Medulla oblongata (tissue), 1 donor: ENCODE measurements at regions not wholly inside any gene's neighbourhood (a gene's known extent, or its start where the extent isn't known, plus 50 kb on each side); places are given as distances from the start of the nearest gene placed in this dataset.
A peak's percentile ranks its signal among the peaks of the same experiment; 100 is the strongest.

Source experiments
- DNase-seq: peaks from one replicate; pipeline ENCODE4 v3.0.0-alpha.2; 2015; ENCODE audit errors: extremely low spot score

DNA sequence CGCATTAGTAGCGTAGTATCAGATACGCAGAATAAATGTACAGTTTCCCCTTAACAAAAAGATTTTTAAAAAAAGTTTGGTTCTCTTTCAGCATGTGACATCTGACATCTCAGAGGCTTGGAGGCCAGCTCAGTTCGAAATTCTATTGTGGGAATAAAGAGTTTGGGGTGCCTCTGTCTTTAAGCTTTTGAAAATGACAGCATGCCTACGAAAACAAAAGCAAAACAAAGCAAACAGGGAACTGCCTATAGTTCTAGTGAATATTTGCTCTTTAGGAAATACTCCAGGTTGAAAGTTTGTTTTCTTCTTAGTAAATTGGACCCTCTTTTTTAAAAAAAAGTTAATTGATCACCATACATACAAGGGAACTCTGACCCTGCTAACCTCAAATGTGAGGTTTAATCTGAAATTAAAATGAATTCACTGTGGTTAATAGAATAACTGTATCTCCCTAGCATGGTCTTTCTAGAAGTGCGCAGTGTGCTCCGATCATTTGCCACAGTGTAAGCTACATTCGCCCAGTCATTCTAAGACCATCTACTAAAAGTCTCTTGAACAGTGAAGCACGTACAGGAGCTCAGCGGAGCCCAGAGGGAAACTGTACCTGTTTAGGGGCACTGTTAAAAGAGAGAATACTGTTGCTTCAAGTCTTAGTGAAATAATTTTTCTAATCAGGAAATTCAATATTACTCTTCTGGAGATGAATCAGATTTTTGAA lies 347.0 kb upstream of the CDH2 start:
- no peak for DNase-seq

DNA sequence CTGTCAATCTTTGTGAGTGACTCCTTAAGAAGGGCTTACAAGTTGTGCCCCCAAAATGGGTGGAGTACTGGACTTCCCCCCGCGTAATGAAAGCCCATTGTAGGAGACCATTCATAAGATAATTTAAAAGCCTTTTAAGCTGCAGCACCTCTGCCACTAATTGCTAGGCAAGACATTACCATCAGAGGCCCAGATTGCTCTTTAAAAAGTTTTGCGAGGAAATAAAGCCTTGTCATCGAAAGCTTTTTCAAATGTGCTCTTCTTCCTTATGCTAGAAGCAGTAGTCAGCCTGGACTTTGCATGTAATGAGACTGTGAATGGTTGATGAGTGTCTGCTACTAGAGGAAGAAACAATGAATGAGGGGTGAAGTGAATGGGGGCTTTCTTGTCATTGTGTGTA lies 345.3 kb upstream of the CDH2 start:
- DNase-seq, result peak; percentile 6

DNA sequence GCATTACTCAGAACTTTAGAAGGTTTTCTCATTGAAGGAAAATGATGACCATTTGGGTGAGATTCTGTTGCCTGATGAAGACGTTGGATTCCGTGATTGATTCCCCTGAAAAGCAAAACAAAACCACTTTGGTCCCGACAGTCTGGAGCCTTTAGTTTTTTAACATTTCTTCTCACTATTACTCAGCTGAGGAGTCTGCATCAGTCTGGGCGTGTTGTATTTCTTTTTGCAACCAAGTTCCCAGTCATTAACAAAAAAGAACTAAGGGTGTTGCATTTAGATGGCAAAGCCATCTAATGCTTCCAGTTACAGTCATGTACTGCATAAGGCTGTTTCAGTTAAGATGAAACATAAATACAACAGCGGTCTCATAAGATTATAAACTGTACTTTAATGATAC lies 343.1 kb upstream of the CDH2 start:
- DNase-seq, result no peak

DNA sequence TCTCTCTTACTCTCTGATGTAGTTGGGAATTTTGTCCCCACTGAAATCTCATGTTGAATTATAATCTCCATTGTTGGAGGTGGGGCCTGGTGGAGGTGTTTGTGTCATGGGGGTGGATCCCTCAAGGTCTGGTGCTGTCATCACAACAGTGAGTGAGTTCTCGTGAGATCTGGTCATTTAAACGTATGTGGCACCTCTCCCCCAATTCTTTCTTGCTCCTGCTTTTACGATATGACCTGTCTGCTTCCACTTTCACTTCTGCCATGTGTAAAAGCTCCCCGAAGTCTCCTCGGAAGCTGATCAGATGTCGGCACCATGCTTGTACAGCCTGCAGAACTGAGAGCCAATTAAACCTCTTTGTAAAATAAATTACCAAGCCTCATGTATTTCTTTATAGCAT lies 337.8 kb upstream of the CDH2 start:
- no peak for DNase-seq

DNA sequence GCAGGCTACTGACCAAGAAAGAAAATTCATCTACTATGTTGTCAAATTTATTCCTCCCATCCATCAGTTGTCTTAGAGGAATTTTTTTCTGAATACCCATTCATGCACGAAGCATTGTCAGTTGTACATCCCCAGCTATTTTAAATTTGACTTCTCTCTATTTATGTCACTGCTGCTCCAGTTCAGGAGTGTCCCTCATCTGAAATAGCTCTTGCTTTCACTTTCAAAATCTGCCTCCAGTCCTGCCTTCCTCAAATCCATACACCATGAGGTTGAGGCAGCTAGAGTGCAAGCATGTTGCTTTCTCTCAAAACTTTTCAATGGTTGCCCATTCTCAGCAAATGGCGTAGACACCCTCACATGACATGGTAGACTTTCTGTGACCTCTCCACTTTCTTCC lies 335.4 kb upstream of the CDH2 start:
- peak; percentile 9 for DNase-seq

DNA sequence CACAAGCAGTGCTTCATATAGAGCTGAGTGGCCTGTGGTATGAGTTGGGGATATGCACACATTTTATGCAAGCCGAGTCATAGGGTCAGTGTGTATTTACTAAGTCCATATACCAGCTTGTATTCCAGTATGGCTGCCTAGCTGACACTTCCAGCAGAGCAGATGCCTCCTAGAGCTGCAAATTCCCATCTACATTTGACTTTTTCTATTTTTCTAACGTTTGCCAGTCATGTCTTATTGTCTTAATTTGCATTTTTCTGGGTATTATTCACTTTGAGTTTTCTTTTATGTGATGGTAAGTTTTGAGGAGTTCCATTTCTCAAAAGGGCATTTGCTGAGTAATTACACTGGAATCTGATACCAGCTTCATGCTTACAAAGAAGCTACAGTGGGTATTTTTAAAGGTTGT lies 334.5 kb upstream of the CDH2 start:
- DNase-seq, result no peak

DNA sequence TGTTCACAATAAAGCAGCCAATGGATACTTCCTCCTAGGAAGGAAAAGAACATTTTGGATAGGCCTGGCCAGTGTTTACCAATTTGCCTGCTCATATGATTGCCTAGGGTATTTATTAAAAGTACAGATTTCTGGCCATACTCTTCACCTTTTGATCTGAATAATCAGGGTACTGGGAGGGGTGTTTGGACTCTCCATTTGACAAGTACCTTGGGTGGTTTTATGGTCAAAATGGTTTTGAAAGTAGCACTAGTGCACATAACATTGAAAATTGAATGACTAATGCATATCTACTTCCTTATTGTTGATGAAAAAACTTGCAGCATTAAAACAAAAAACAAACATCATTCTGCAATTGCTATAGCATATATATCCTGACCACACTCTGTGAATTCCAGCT lies 333.3 kb upstream of the CDH2 start:
- DNase-seq, result no peak

DNA sequence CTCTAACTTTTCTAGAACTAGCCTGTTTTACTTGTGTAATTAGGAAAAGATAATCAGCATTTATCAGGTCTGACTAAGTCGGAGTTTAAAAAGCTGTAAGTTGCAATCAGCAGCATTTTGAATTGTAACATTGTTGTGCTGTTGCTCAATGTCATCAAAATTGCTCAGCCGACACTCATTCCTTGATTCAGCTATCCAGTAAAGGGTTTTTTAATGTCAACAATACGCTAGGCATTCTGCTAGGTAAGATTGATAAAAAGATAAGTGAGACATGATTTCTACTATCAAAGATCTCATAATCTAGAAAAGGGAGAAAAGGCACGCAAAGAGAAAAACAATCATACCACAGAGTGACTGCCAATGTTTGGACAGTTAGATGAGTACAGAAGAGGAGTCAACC lies 327.1 kb upstream of the CDH2 start:
- DNase-seq, result no peak

DNA sequence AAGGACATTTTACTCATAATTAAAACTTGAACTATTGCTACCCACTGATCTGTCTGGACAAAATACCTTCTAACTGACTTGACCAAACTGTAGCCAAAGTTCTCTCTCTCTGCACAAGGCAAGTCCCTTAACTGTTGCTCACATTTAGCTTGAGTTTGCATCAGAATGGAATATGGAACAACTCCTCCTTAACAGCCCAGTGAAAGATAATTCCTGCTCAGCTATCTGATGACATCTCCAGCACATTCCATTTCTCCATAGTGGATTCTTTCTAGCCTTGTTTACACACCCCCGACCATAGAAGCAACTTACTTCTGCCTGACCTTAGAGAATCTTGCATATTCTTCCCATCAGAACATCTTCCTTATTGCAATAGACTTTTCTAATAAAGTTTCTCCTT lies 317.2 kb upstream of the CDH2 start:
- no peak for DNase-seq

DNA sequence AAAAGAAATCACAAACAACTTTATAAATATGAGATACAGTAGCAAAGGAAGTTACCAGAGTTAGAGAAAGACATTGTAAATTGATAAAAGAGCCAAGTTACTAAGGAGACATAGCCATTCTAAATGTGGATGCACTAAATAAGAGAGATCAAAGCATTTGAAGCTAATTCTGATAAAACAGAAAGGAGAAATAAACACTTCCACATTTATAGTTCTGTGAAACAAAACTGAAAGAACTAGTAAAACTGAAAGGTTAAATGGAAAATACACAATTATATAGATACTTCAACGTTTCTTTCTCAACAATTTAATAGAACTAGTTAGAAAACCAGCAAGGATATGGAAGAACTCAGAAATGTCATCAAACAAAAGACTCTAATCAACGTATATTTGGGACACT lies 309.0 kb upstream of the CDH2 start:
- no peak for DNase-seq

DNA sequence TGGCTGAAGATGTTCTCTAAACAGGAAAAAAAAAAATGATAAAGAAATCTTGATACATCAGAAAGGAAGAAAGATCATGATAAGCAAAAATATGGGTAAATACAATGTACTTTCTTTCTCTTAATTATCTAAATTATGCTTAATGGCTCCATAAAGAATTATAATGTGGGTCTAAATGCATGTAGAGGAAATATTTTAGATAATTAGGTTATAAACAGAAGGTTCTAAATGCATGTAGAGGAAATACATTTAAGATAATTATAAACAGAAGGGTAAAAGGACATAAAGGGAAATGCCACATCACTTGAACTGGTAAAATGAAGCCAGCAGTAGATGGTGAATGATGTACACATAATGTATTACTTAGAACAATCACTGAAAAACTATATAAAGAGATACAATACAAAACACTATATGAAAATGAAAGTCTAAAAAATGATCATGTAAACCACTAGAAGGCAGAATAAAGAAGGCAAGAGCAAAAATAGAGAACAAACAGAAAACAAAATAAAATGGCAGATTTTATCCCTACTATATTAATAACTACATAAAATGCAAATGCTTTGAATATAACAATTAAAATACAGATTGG lies 308.4 kb upstream of the CDH2 start:
- no peak for DNase-seq

DNA sequence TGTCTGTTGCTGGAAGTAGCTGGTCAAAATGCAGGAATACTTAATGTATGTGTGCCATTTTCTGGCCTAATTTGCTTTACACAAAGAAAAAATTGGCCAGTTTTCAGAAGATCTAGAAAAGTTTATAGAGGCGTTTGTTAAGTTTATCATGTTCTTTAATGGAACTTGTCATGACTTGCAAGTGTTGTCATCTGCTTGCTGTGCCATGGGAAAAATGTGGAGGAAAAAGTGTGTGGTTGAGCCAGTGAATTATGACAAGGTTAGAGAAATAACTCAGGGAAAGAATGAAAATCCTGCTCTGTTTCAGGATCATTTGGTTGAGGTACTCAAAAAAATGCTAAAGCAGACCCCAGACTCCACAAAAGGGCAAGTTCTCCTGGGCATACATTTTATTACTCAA lies 301.6 kb upstream of the CDH2 start:
- no peak for DNase-seq

DNA sequence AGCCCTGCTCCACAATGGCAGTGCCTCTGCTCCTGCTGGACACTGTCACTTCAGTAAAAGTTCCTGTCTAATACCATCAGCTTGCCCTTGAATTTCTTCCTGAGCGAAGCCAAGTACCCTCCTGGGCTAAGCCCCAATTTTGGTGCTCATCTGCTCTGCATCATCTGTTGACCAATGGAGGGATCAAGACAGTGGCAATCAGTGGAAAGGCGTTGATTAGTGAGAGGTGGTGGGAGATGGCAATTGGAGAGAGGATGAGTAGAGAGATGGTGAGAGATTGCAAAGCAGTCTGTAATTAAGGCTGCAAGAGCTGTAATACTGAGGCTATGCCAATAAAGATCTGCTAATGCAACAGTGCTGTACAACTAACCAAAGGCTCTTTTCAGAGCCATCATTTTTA lies 299.4 kb upstream of the CDH2 start:
- DNase-seq, result no peak

DNA sequence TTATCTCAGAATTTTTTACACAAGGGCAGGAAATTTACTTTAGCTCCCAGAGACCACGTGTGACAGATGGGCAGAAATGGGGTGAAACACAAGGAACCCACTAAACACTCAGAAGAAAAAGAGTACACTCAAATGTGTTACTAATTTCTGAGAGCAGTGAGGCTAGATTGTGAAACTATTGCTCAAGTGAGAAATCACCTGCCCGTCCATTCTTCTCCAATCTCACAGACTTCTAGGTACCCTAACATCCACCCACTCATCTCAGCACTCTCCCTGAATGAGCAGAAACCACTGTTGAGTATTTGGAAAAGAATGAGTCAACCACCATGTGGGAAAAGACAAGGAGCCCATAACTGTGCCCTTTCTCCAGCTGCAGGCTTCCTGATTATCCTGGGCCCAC lies 293.0 kb upstream of the CDH2 start:
- DNase-seq, result no peak

DNA sequence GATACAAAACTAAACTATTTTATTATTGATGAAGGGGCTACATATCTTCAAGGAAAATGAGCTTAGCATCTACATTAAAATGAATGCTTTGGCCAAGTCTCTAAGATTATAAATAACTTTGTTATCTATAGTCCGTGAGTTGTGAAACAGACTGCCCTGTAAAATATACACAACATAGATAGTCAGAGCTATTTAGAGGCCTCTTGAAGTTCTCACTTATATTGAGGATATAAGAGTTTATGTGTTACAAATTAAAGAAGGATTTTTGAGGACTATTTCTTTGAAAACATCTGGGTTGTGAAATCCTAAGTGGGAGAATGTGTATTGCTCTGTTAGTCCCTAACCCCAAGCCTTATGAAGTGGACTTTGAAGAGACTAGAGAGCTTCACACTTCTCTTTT lies 292.0 kb upstream of the CDH2 start:
- DNase-seq, result no peak

DNA sequence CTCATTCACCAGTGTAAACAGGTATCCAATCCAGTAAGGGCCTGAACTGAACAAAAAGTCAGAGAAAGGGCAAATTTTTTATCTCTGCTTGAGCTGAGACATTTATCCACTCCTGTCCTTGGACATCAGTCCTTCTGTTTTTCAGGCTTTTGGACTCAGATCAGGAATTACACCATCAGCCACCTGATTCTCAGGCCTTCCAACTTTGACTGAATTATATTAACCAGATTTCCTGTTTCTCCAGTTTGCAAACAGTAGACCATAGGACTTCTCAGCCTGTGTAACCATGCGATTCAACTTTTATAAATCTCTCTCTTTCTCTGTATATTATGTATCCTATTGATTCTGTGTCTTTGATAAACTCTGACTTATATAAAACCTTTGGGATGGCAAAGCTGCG lies 289.3 kb upstream of the CDH2 start:
- no peak for DNase-seq

DNA sequence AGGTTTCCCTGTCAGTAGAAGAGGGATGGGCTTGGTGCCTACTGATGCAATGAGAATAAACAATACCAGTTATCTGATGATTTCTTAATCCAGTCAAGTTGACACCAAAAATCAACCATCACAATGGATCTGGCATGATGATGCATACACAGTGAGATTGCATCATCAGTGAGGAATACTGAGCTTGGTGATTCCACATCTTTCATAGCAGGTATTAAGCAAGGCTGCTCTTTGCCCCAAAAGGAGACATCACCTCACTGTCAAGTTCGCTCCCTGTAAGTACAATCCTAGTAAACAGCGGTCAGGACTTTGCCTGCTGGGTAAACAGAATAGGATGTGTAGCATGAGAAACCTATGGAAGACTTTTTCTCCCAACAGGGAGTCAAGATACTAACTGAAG lies 282.7 kb upstream of the CDH2 start:
- DNase-seq, result no peak

DNA sequence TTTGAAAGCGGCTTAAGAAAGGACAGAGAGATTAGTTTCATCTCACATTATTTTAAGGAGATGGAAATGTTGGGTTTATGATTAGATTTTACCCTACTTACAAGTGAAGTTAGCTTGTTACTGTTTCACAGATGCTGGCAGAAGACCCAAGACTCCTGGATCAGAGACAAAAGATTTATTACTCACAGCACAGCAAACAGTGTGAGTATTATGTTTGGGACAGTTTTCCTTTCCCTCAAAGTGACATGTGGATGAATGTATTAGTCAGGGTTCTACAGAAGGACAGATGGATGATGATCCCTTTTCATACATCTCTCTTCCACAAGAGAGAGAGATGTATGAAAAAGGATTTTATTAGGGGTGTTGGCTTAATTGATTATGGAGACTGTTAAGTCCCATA lies 281.8 kb upstream of the CDH2 start:
- no peak for DNase-seq

DNA sequence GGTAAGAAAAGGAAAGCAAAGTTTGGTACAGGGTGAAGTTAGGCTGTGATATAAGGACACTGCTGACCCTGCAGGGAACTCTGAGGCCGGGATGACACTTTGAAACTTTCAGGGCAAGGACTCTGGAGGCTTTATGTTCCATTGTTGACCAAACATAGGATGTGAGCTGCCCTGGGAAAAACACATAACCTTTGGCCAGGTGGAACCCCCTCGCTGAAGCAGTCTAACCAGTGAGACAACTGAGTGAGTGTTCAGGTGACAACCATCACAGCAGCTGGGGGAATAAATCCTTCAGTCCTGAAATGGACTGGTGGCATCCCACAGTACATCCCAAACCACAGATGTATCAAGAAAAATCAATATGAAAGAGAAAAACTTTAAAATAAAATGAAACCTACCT lies 280.9 kb upstream of the CDH2 start:
- no peak for DNase-seq

DNA sequence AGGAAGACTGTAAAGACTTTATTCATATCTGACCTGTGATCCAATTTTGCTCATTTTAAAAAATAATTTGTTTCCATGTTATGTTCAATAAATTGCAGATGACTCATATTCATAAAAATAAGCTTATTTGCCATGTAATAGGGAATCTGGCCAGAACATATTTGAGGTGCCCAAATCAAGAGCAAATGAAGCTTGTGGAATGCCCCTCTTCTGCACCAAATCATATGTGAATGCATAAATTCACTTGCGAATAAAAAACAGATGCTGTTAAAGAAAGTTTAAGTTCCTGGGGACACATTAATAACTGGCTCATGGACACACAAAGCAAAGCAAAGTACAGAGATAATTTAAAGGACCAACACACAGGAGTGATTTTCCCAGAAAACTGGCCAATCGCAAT lies 279.0 kb upstream of the CDH2 start:
- no peak for DNase-seq

DNA sequence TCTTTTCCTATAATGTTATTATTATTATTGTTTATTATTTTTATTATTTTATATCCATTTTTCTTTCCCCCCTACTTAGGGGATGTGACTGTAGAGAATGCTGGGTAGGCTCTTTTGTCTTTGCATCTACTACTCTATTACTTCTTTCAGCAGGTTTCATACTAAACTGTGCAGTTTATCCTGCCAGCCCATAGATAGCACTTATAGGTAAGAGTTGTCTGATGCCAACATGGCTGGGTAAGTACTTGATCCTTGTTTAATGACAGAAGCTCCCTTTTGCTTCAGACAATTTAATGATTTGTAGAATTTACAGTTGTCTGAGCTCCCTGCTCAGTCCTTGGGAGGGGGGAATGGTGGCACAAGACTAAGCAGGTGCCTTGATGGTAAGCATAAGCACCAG lies 262.9 kb upstream of the CDH2 start:
- no peak for DNase-seq

DNA sequence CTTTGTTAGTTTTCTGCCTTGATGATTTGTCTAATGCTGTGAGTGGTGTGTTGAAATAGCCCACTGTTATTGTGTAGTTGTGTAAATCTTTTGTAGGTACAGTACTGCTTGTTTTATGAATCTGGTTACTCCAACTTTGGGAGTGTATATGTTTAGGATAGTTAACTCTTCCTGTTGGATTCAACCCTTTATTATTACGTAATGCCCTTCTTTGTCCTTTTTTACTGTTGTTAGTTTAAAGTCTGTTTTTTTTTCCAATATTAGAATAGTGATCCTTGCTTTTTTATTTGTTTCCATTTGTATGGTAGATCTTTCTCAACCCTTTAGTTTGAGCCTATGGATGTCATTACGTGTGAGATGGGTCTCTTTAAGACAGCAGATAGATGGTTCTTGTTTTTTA lies 261.5 kb upstream of the CDH2 start:
- DNase-seq, result no peak

DNA sequence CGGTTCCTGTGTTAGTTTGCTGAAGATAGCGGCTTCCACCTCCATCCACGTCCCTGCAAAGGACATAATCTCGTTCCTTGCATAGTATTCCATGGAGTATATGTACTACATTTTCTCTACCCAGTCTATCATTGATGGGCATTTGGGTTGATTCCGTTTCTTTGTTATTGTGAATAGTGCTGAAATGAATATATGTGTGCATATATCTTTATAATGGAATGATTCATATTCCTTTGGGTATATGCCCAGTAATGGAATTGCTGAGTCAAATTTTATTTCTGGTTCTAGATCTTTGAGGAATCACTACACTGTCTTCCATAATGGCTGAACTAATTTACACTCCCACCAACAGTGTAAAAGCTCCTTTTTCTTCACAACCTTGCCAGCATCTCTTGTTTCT lies 255.4 kb upstream of the CDH2 start:
- DNase-seq, result no peak

DNA sequence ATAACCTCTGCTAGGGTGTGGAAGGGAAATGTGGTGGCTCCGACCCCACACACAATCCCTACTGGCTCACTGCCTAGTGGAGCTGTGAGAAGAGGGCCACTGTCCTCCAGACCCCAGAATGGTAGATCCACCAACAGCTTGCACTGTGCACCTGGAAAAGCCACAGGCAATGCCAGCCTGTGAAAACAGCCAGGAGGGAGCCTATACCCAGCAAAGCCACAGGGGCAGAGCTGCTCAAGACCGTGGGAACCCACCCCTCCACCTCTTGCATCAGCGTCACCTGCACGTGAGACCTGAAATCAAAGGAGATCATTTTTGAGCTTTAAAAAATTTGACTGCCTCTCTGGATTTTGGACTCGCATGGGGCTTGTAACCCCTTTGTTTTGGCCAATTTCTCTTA lies 249.0 kb upstream of the CDH2 start:
- no peak for DNase-seq
